ENCODE measurements at regions not wholly inside any gene's neighbourhood (a gene's known extent, or its start where the extent isn't known, plus 50 kb on each side); places are given as distances from the start of the nearest gene placed in this dataset.
"Not testable (repeated sequence)": the region's sequence is repeated elsewhere in the genome, so short reads cannot be mapped to it uniquely, and the experiment has no call there.

- Histone ChIP-seq H3K4me1 (ENCODE audit: insufficient read depth, low read length) (peaks cover 7% of the 10 kb centered on the region; the same call in 1 of the 2 replicates), H3K27ac (ENCODE audit: low read length) (no peak overlapping the region)
These were observed 57.4 kb upstream of the PRSS16 start for GRCh38 chr6:27190126-27190525.

GRCh38 chr6:27194453-27194852 lies 53.0 kb upstream of the PRSS16 start:
- not testable (repeated sequence) for H3K27ac ChIP-seq (ENCODE audit: low read length); H3K9ac ChIP-seq (ENCODE audit: low read depth, low read length); H3K4me3 ChIP-seq (ENCODE audit: low read length); H3K4me1 ChIP-seq (ENCODE audit: insufficient read depth, low read length); H3K27me3 ChIP-seq (ENCODE audit: insufficient read depth, low read length); H3K9me3 ChIP-seq (ENCODE audit: insufficient read depth, low read depth, low read length); H3K36me3 ChIP-seq (ENCODE audit: insufficient read depth, low read depth, low read length)

More at GRCh38 chr6:27190126-27190525, 57.4 kb upstream of the PRSS16 start:
- peaks cover 15% of the 10 kb centered on the region for H3K27me3 ChIP-seq (ENCODE audit: insufficient read depth, low read length)
- no peak overlapping the region for H3K4me3 ChIP-seq (ENCODE audit: low read length)
- no peak overlapping the region for H3K9ac ChIP-seq (ENCODE audit: low read depth, low read length)
- H3K36me3 ChIP-seq (ENCODE audit: insufficient read depth, low read depth, low read length) = no peaks in the 10 kb centered on the region
- H3K9me3 ChIP-seq (ENCODE audit: insufficient read depth, low read depth, low read length) = no peaks in the 10 kb centered on the region

- not testable (repeated sequence) for H3K27ac ChIP-seq (ENCODE audit: low read length); H3K36me3 ChIP-seq (ENCODE audit: insufficient read depth, low read depth, low read length); H3K9me3 ChIP-seq (ENCODE audit: insufficient read depth, low read depth, low read length); H3K27me3 ChIP-seq (ENCODE audit: insufficient read depth, low read length); H3K9ac ChIP-seq (ENCODE audit: low read depth, low read length); H3K4me3 ChIP-seq (ENCODE audit: low read length); H3K4me1 ChIP-seq (ENCODE audit: insufficient read depth, low read length)
These were observed 52.0 kb upstream of the PRSS16 start for GRCh38 chr6:27195547-27195946.
